ENCODE measurements at regions not wholly inside any gene's neighbourhood (a gene's known extent, or its start where the extent isn't known, plus 50 kb on each side); places are given as distances from the start of the nearest gene placed in this dataset.

GRCh38 chr9:115790520-115790919, 363.1 kb upstream of the PAPPA start:
- TF ChIP-seq CTCF (IDR thresholded peaks at IDR 0.05; ENCODE audit: borderline replicate concordance, extremely low read depth, low read length, poor library complexity, severe bottlenecking) = no peak
- no peak for TF ChIP-seq EZH2 (IDR thresholded peaks at IDR 0.05; ENCODE audit: borderline replicate concordance, low read depth, low read length, severe bottlenecking)

Measured in DND-41 (cell line).